Gastroesophageal sphincter (tissue), 3 donors: ENCODE measurements at regions not wholly inside any gene's neighbourhood (a gene's known extent, or its start where the extent isn't known, plus 50 kb on each side); places are given as distances from the start of the nearest gene placed in this dataset.

ENCODE experiments used
- POLR2A ChIP-seq, 2 donors: fragments of 450-650 bp; IDR thresholded peaks; one replicate each; pipeline ENCODE4 v1.6.1; 2017; ENCODE audit warnings: antibody characterized with exemption in 2 of 2, mild to moderate bottlenecking in 2 of 2, moderate library complexity in 1 of 2
- TF ChIP-seq, protein P1 (sequence below), 4 experiments: fragments of 200-600 bp in 2 of 4; fragments of 450-650 bp in 2 of 4; sonication (generic) in 1 of 4; IDR thresholded peaks; one replicate each; pipeline ENCODE4 v1.5.1; 2017 to 2019; ENCODE audit warnings: antibody characterized with exemption in 4 of 4, mild to moderate bottlenecking in 2 of 4, moderate library complexity in 2 of 4

GRCh38 chr14:58801086-58801485 is 163.3 kb downstream of the DACT1 start:
- TF ChIP-seq POLR2A (IDR thresholded peaks at IDR 0.05) = no peak
- TF ChIP-seq, protein P1, sequence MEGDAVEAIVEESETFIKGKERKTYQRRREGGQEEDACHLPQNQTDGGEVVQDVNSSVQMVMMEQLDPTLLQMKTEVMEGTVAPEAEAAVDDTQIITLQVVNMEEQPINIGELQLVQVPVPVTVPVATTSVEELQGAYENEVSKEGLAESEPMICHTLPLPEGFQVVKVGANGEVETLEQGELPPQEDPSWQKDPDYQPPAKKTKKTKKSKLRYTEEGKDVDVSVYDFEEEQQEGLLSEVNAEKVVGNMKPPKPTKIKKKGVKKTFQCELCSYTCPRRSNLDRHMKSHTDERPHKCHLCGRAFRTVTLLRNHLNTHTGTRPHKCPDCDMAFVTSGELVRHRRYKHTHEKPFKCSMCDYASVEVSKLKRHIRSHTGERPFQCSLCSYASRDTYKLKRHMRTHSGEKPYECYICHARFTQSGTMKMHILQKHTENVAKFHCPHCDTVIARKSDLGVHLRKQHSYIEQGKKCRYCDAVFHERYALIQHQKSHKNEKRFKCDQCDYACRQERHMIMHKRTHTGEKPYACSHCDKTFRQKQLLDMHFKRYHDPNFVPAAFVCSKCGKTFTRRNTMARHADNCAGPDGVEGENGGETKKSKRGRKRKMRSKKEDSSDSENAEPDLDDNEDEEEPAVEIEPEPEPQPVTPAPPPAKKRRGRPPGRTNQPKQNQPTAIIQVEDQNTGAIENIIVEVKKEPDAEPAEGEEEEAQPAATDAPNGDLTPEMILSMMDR (IDR thresholded peaks at IDR 0.05) = no peak
